Parathyroid adenoma (tissue), 2 donors: ENCODE measurements at regions not wholly inside any gene's neighbourhood (a gene's known extent, or its start where the extent isn't known, plus 50 kb on each side); places are given as distances from the start of the nearest gene placed in this dataset.

Experiments used
- H2AFZ ChIP-seq: fragments of 300-600 bp; sonication (generic); one replicate; pipeline ENCODE4 v1.7.0; 2017; ENCODE audit warnings: antibody characterized with exemption, mild to moderate bottlenecking
- H3K27ac ChIP-seq: fragments of 300-600 bp; sonication (generic); one replicate; pipeline ENCODE4 v1.7.0; 2017
- H3K27me3 ChIP-seq: fragments of 300-600 bp; sonication (generic); one replicate; pipeline ENCODE4 v1.7.0; 2017; ENCODE audit warnings: low read length; ENCODE audit not compliant: control insufficient read depth, insufficient read depth
- H3K36me3 ChIP-seq: fragments of 300-600 bp; sonication (generic); one replicate; pipeline ENCODE4 v1.7.0; 2017; ENCODE audit warnings: low read length; ENCODE audit not compliant: control insufficient read depth, insufficient read depth
- H3K4me1 ChIP-seq: fragments of 300-600 bp; sonication (generic); one replicate; pipeline ENCODE4 v1.7.0; 2017; ENCODE audit warnings: control low read depth
- H3K4me2 ChIP-seq: fragments of 300-600 bp; sonication (generic); one replicate; pipeline ENCODE4 v1.7.0; 2017; ENCODE audit warnings: low read length
- H3K4me3 ChIP-seq: fragments of 300-600 bp; sonication (generic); one replicate; pipeline ENCODE4 v1.7.0; 2017; ENCODE audit warnings: low read depth, low read length
- H3K79me2 ChIP-seq: fragments of 300-600 bp; sonication (generic); one replicate; pipeline ENCODE4 v1.7.0; 2017; ENCODE audit warnings: control low read depth
- H3K9ac ChIP-seq: fragments of 300-600 bp; sonication (generic); one replicate; pipeline ENCODE4 v1.7.0; 2017; ENCODE audit warnings: mild to moderate bottlenecking
- H3K9me3 ChIP-seq: fragments of 300-600 bp; sonication (generic); one replicate; pipeline ENCODE4 v1.7.0; 2017; ENCODE audit warnings: low read length; ENCODE audit not compliant: control insufficient read depth
- CTCF ChIP-seq: fragments of 300-600 bp; sonication (generic); IDR thresholded peaks from one replicate; pipeline ENCODE4 v1.7.0; 2017; ENCODE audit warnings: antibody characterized with exemption, mild to moderate bottlenecking
- donor health status: primary hyperparathyroidism.

GRCh38 chr10:43739161-43739560 lies 90.5 kb upstream of the ZNF32 start:
- Histone ChIP-seq H3K4me3 (no peak overlapping the region), H3K27me3 (no peaks in the 10 kb centered on the region), H3K4me1 (no peaks in the 10 kb centered on the region), H3K36me3 (no peaks in the 10 kb centered on the region), H2AFZ (no peak overlapping the region), H3K27ac (no peak overlapping the region), H3K9me3 (no peaks in the 10 kb centered on the region), H3K9ac (no peak overlapping the region), H3K79me2 (no peaks in the 10 kb centered on the region), H3K4me2 (no peak overlapping the region)
- TF ChIP-seq CTCF = no peak

- H3K4me3 ChIP-seq = no peak overlapping the region
- no peak overlapping the region for H3K9ac ChIP-seq
- H3K9me3 ChIP-seq = no peaks in the 10 kb centered on the region
- H3K79me2 ChIP-seq = no peaks in the 10 kb centered on the region
- no peak overlapping the region for H3K27ac ChIP-seq
- no peaks in the 10 kb centered on the region for H3K36me3 ChIP-seq
- TF ChIP-seq CTCF = no peak
- no peaks in the 10 kb centered on the region for H3K27me3 ChIP-seq
- H3K4me1 ChIP-seq = no peaks in the 10 kb centered on the region
- H2AFZ ChIP-seq = no peak overlapping the region
- no peak overlapping the region for H3K4me2 ChIP-seq
Observed at GRCh38 chr10:43737003-43737402, 88.3 kb upstream of the ZNF32 start.

- no peaks in the 10 kb centered on the region for H3K27me3 ChIP-seq
Observed at GRCh38 chr10:43735907-43736306, 87.2 kb upstream of the ZNF32 start.

GRCh38 chr10:43734716-43735115 lies 86.0 kb upstream of the ZNF32 start:
- Histone ChIP-seq H3K36me3 (no peaks in the 10 kb centered on the region), H3K4me3 (no peak overlapping the region), H2AFZ (no peak overlapping the region), H3K9ac (no peak overlapping the region), H3K79me2 (no peaks in the 10 kb centered on the region), H3K4me2 (no peak overlapping the region), H3K9me3 (no peaks in the 10 kb centered on the region), H3K27ac (no peak overlapping the region), H3K4me1 (no peaks in the 10 kb centered on the region), H3K27me3 (no peaks in the 10 kb centered on the region)
- TF ChIP-seq CTCF = no peak

More at GRCh38 chr10:43735907-43736306, 87.2 kb upstream of the ZNF32 start:
- no peaks in the 10 kb centered on the region for H3K9me3 ChIP-seq
- H3K4me2 ChIP-seq = no peak overlapping the region
- H3K79me2 ChIP-seq = no peaks in the 10 kb centered on the region
- no peak overlapping the region for H3K4me3 ChIP-seq
- H3K4me1 ChIP-seq = no peaks in the 10 kb centered on the region
- no peak for TF ChIP-seq CTCF
- no peak overlapping the region for H3K9ac ChIP-seq
- H3K36me3 ChIP-seq = no peaks in the 10 kb centered on the region
- no peak overlapping the region for H3K27ac ChIP-seq
- no peak overlapping the region for H2AFZ ChIP-seq

GRCh38 chr10:43731486-43731885 lies 82.8 kb upstream of the ZNF32 start:
- H3K27me3 ChIP-seq = no peaks in the 10 kb centered on the region
- no peak overlapping the region for H2AFZ ChIP-seq

More at GRCh38 chr10:43731486-43731885, 82.8 kb upstream of the ZNF32 start:
- no peak overlapping the region for H3K27ac ChIP-seq
- no peaks in the 10 kb centered on the region for H3K4me1 ChIP-seq
- no peak for TF ChIP-seq CTCF
- H3K4me3 ChIP-seq = no peak overlapping the region
- H3K9me3 ChIP-seq = no peaks in the 10 kb centered on the region
- H3K4me2 ChIP-seq = no peak overlapping the region
- no peak overlapping the region for H3K9ac ChIP-seq
- H3K79me2 ChIP-seq = no peaks in the 10 kb centered on the region
- no peaks in the 10 kb centered on the region for H3K36me3 ChIP-seq
